SK-N-SH treated with all-trans-retinoic acid at 6 μM for 48 hours (cell line): ENCODE measurements at regions not wholly inside any gene's neighbourhood (a gene's known extent, or its start where the extent isn't known, plus 50 kb on each side); places are given as distances from the start of the nearest gene placed in this dataset.

Experiments used
- GLIS3 ChIP-seq: fragments of 250-450 bp; sonication (Bioruptor Pico); IDR thresholded peaks from 2 replicates; pipeline ENCODE4 v1.5.0; 2020; ENCODE audit warnings: mild to moderate bottlenecking, moderate library complexity
- RARB ChIP-seq: fragments of 250-450 bp; sonication (Bioruptor Pico); IDR thresholded peaks from 2 replicates; pipeline ENCODE4 v1.8.0; 2021; ENCODE audit warnings: mild to moderate bottlenecking, moderate library complexity
- ZC3H10 ChIP-seq: fragments of 250-450 bp; sonication (Bioruptor Pico); IDR thresholded peaks from 2 replicates; pipeline ENCODE4 v1.5.1; 2021; ENCODE audit warnings: mild to moderate bottlenecking, moderate library complexity
- ZFP3 ChIP-seq: fragments of 250-450 bp; sonication (Bioruptor Pico); IDR thresholded peaks from 2 replicates; pipeline ENCODE4 v1.5.0; 2020; ENCODE audit warnings: mild to moderate bottlenecking, moderate library complexity
- ZFP30 ChIP-seq: fragments of 450-650 bp; formaldehyde crosslinking; IDR thresholded peaks from 2 replicates; pipeline ENCODE4 v1.5.0; 2022; ENCODE audit warnings: mild to moderate bottlenecking, moderate library complexity
- ZNF565 ChIP-seq: fragments of 450-650 bp; formaldehyde crosslinking; conservative IDR thresholded peaks from 2 replicates; pipeline ENCODE4 v1.5.0; 2020; ENCODE audit warnings: low read depth, mild to moderate bottlenecking, moderate library complexity
- ZNF70 ChIP-seq: fragments of 450-650 bp; formaldehyde crosslinking; IDR thresholded peaks from 2 replicates; pipeline ENCODE4 v1.5.0; 2020; ENCODE audit warnings: mild to moderate bottlenecking, moderate library complexity

GRCh38 chr13:111611651-111612050, 291.2 kb downstream of the TEX29 start:
- no peak for TF ChIP-seq ZNF70 (CRISPR knock-in tag)
- no peak for TF ChIP-seq ZFP30 (CRISPR knock-in tag)
- TF ChIP-seq ZNF565 (CRISPR knock-in tag), result no peak
- TF ChIP-seq ZC3H10 (CRISPR knock-in tag), result no peak
- no peak for TF ChIP-seq GLIS3
- TF ChIP-seq ZFP3, result no peak
- no peak for TF ChIP-seq RARB (CRISPR knock-in tag)
